Aorta (tissue), 5 donors: ENCODE measurements at regions not wholly inside any gene's neighbourhood (a gene's known extent, or its start where the extent isn't known, plus 50 kb on each side); places are given as distances from the start of the nearest gene placed in this dataset.

Source experiments
- ATAC-seq: fragments of 200-7000 bp; cut with Tn5 transposase; one replicate; pipeline ENCODE4 v1.9.1; 2022; ENCODE audit warnings: moderate library complexity; ENCODE audit not compliant: low FRiP score
- DNase-seq, 2 donors: peaks; one replicate each; pipeline ENCODE4 v3.0.0-alpha.2; 2020
- H3K27ac ChIP-seq, 2 donors: one replicate each; pipeline ENCODE4 v1.5.1; 2013; ENCODE audit warnings: low read length in 2 of 2, mild to moderate bottlenecking in 2 of 2, moderate library complexity in 2 of 2, control low read depth in 1 of 2, inconsistent platforms in 1 of 2, low read depth in 1 of 2
- H3K27me3 ChIP-seq, 2 donors: one replicate each; pipeline ENCODE4 v1.6.1; 2013; ENCODE audit warnings: control low read depth in 1 of 2, low read length in 1 of 2, mild to moderate bottlenecking in 1 of 2, moderate library complexity in 1 of 2; ENCODE audit not compliant: insufficient read depth in 2 of 2, control insufficient read depth in 1 of 2
- H3K36me3 ChIP-seq, 2 donors: one replicate each; pipeline ENCODE4 v1.6.1; 2013; ENCODE audit warnings: control low read depth in 1 of 2, low read length in 1 of 2, mild to moderate bottlenecking in 1 of 2; ENCODE audit not compliant: insufficient read depth in 2 of 2, control insufficient read depth in 1 of 2
- H3K4me1 ChIP-seq, 2 donors: one replicate each; pipeline ENCODE4 v1.6.1; 2013; ENCODE audit warnings: low read length in 2 of 2, control low read depth in 1 of 2, mild to moderate bottlenecking in 1 of 2, moderate library complexity in 1 of 2; ENCODE audit not compliant: insufficient read depth in 2 of 2, control insufficient read depth in 1 of 2
- H3K4me3 ChIP-seq, 2 donors: one replicate each; pipeline ENCODE4 v1.5.1; 2013; ENCODE audit warnings: low read length in 2 of 2, control low read depth in 1 of 2, mild to moderate bottlenecking in 1 of 2
- H3K9me3 ChIP-seq: one replicate; pipeline ENCODE4 v1.6.1; 2013; ENCODE audit warnings: mild to moderate bottlenecking, low read length; ENCODE audit not compliant: control insufficient read depth
- WGBS, 2 donors: extraction: QIAGEN DNeasy Blood & Tissue Kit; methylation state at CpG; one replicate each; pipeline ENCODE4 v1.1.7; 2013; 5-methylcytosine and 5-hydroxymethylcytosine counted together
- intact Hi-C, 2 donors: fragments of 100-400 bp; cut with DNase I; formaldehyde crosslinking; loops; one replicate each; pipeline versions ENCODE4 v1.14.2 to v1.15.0; 2022
- donor health status: healthy with polysubstance abuse.
- donor health status: Bipolar disorder and iron deficiency.
- donor health status: DM: no; HTN: no; CAD: no.
- donor health status: DM: no; HTN: no; CAD: no.
- donor health status: DM: yes; HTN: yes; CAD: no.

GRCh38 chr18:3350566-3351527 is 88.9 kb downstream of the MYL12B start:
- Histone ChIP-seq H3K27me3 (no peaks in the 10 kb centered on the region), H3K4me1 (no peaks in the 10 kb centered on the region), H3K9me3 (no peaks in the 10 kb centered on the region), H3K4me3 (no peak overlapping the region), H3K36me3 (no peaks in the 10 kb centered on the region), H3K27ac (no peak overlapping the region)
- no peak for ATAC-seq
- 69% methylated on average over 11 of the region's 11 CpGs for WGBS, 2 donors
- intact Hi-C loops: no loop called here
- DNase-seq: no peak

- Histone ChIP-seq H3K4me3 (no peak overlapping the region), H3K9me3 (no peaks in the 10 kb centered on the region), H3K27ac (no peak overlapping the region), H3K36me3 (no peaks in the 10 kb centered on the region), H3K4me1 (no peaks in the 10 kb centered on the region), H3K27me3 (no peaks in the 10 kb centered on the region)
- intact Hi-C loops: no loop called here
- ATAC-seq: no peak
- no peak for DNase-seq
- 61 to 95% methylated on average over 4 of the region's 4 CpGs for WGBS, 2 donors
These were observed 92.6 kb downstream of the MYL12B start for GRCh38 chr18:3354506-3354905.

- WGBS, 2 donors: 82 to 88% methylated on average over 4 of the region's 4 CpGs
- intact Hi-C loops: no loop called here
- DNase-seq (no peak), ATAC-seq (no peak)
- Histone ChIP-seq H3K36me3 (no peaks in the 10 kb centered on the region), H3K4me3 (no peak overlapping the region), H3K27me3 (no peaks in the 10 kb centered on the region), H3K9me3 (no peaks in the 10 kb centered on the region), H3K27ac (no peak overlapping the region), H3K4me1 (no peaks in the 10 kb centered on the region)
These were observed 93.4 kb upstream of the TGIF1 start for GRCh38 chr18:3356614-3357013.

GRCh38 chr18:3357516-3357915 is 92.5 kb upstream of the TGIF1 start:
- no peaks in the 10 kb centered on the region for H3K4me1 ChIP-seq
- ATAC-seq (no peak), DNase-seq (no peak)
- no peaks in the 10 kb centered on the region for H3K36me3 ChIP-seq
- no peak overlapping the region for H3K27ac ChIP-seq
- no peaks in the 10 kb centered on the region for H3K9me3 ChIP-seq
- no peaks in the 10 kb centered on the region for H3K27me3 ChIP-seq
- WGBS, 2 donors: 88 to 93% methylated on average over 5 of the region's 5 CpGs
- no peak overlapping the region for H3K4me3 ChIP-seq
- intact Hi-C loops: no loop called here

- no peak overlapping the region for H3K4me3 ChIP-seq
- H3K27me3 ChIP-seq: no peaks in the 10 kb centered on the region
- DNase-seq (no peak), ATAC-seq (no peak)
- intact Hi-C loops: no loop called here
- no peaks in the 10 kb centered on the region for H3K36me3 ChIP-seq
- no peaks in the 10 kb centered on the region for H3K4me1 ChIP-seq
- no peak overlapping the region for H3K27ac ChIP-seq
- H3K9me3 ChIP-seq: no peaks in the 10 kb centered on the region
- WGBS, 2 donors: 22 to 38% methylated on average over 6 of the region's 6 CpGs
These were observed 91.7 kb upstream of the TGIF1 start for GRCh38 chr18:3358310-3358709.

GRCh38 chr18:3360211-3360610 is 89.8 kb upstream of the TGIF1 start:
- H3K27me3 ChIP-seq: no peaks in the 10 kb centered on the region
- no peaks in the 10 kb centered on the region for H3K4me1 ChIP-seq
- H3K27ac ChIP-seq: no peak overlapping the region
- 80 to 82% methylated on average over 15 of the region's 15 CpGs for WGBS, 2 donors
- ATAC-seq: no peak
- H3K4me3 ChIP-seq: no peak overlapping the region
- no peak for DNase-seq
- intact Hi-C loops: no loop called here
- H3K36me3 ChIP-seq: no peaks in the 10 kb centered on the region
- no peaks in the 10 kb centered on the region for H3K9me3 ChIP-seq

- no peaks in the 10 kb centered on the region for H3K27me3 ChIP-seq
- no peak for ATAC-seq
- H3K4me3 ChIP-seq: no peak overlapping the region
- H3K36me3 ChIP-seq: no peaks in the 10 kb centered on the region
- DNase-seq: no peak
- no peaks in the 10 kb centered on the region for H3K9me3 ChIP-seq
- intact Hi-C loops: no loop called here
- H3K27ac ChIP-seq: no peak overlapping the region
- H3K4me1 ChIP-seq: peaks cover 0 to 2% of the 10 kb centered on the region in 2 donors
- 50 to 52% methylated on average over 5 of the region's 5 CpGs for WGBS, 2 donors
These were observed 82.4 kb upstream of the TGIF1 start for GRCh38 chr18:3367491-3368091.

- Histone ChIP-seq H3K9me3 (no peaks in the 10 kb centered on the region), H3K27me3 (no peaks in the 10 kb centered on the region), H3K4me3 (no peak overlapping the region), H3K36me3 (no peaks in the 10 kb centered on the region), H3K27ac (no peak overlapping the region), H3K4me1 (peaks cover 0 to 2% of the 10 kb centered on the region in 2 donors)
- ATAC-seq (no peak), DNase-seq (no peak)
- intact Hi-C loops: no loop called here
- WGBS, 2 donors: 95 to 100% methylated on average over 1 of the region's 1 CpG
These were observed 81.8 kb upstream of the TGIF1 start for GRCh38 chr18:3368193-3368592.

- WGBS, 2 donors: 87 to 90% methylated on average over 2 of the region's 2 CpGs
- no peak for ATAC-seq
These were observed 70.3 kb upstream of the TGIF1 start for GRCh38 chr18:3379685-3380084.

More at GRCh38 chr18:3379685-3380084, 70.3 kb upstream of the TGIF1 start:
- intact Hi-C loops: no loop called here
- no peak for DNase-seq
- Histone ChIP-seq H3K36me3 (no peaks in the 10 kb centered on the region), H3K9me3 (no peaks in the 10 kb centered on the region), H3K4me3 (no peak overlapping the region), H3K27ac (no peak overlapping the region), H3K27me3 (no peaks in the 10 kb centered on the region), H3K4me1 (no peaks in the 10 kb centered on the region)
